Choroid plexus epithelial cell (primary cell): ENCODE measurements at regions not wholly inside any gene's neighbourhood (a gene's known extent, or its start where the extent isn't known, plus 50 kb on each side); places are given as distances from the start of the nearest gene placed in this dataset.
"Not testable (repeated sequence)": the region's sequence is repeated elsewhere in the genome, so short reads cannot be mapped to it uniquely, and the experiment has no call there.

Source experiments
- DNase-seq: peaks from one replicate; pipeline ENCODE4 v3.0.0-alpha.2; 2010; ENCODE audit warnings: low read depth
- H3K4me3 ChIP-seq: 2 replicates; pipeline ENCODE4 v1.5.1; 2011; ENCODE audit warnings: low read depth, mild to moderate bottlenecking, control low read depth, low read length, moderate library complexity
- CTCF ChIP-seq: conservative IDR thresholded peaks from 2 replicates; pipeline ENCODE4 v1.5.1; 2011; ENCODE audit warnings: low read depth, mild to moderate bottlenecking, control low read depth, inconsistent platforms, low read length, moderate library complexity

- no peak for TF ChIP-seq CTCF
- no peak overlapping the region for H3K4me3 ChIP-seq
- DNase-seq, result no peak
These were observed 85.4 kb downstream of the ADAMTS15 start for GRCh38 chr11:130533871-130534270.

- no peak for TF ChIP-seq CTCF
- H3K4me3 ChIP-seq, result no peak overlapping the region
- DNase-seq, result no peak
These were observed 86.1 kb downstream of the ADAMTS15 start for GRCh38 chr11:130534551-130534950.

GRCh38 chr11:130535520-130535919 is 87.1 kb downstream of the ADAMTS15 start:
- no peak overlapping the region for H3K4me3 ChIP-seq
- no peak for TF ChIP-seq CTCF
- DNase-seq, result no peak

GRCh38 chr11:130536106-130537040 is 87.9 kb downstream of the ADAMTS15 start:
- no peak overlapping the region for H3K4me3 ChIP-seq
- no peak for DNase-seq
- TF ChIP-seq CTCF, result no peak

- not testable (repeated sequence) for H3K4me3 ChIP-seq, DNase-seq
These were observed 91.2 kb downstream of the ADAMTS15 start for GRCh38 chr11:130539680-130540079.

GRCh38 chr11:130544266-130544665 is 95.8 kb downstream of the ADAMTS15 start:
- H3K4me3 ChIP-seq, result no peak overlapping the region
- TF ChIP-seq CTCF, result no peak
- no peak for DNase-seq

- TF ChIP-seq CTCF, result no peak
- no peak overlapping the region for H3K4me3 ChIP-seq
These were observed 97.1 kb downstream of the ADAMTS15 start for GRCh38 chr11:130545449-130546072.

More at GRCh38 chr11:130545449-130546072, 97.1 kb downstream of the ADAMTS15 start:
- DNase-seq, result no peak
